ENCODE measurements at regions not wholly inside any gene's neighbourhood (a gene's known extent, or its start where the extent isn't known, plus 50 kb on each side); places are given as distances from the start of the nearest gene placed in this dataset.

DNA sequence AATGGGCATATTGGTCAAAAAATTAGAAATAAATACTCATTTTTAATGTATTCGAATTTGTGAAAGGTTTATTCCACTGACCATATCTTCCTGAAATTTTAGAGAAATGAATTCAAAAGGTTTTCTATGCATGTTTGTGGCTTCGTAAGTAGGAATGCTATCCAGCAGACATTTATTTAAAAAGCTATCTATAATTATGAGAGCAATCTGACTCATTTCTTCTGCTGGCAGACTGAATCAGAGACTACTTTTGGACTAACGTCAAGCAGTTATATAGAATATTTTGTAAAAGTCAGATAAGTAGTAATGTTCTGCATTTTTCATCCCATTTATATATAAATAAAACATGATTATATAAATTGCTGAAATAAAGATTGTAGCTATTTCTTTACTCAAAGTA lies 125.0 kb downstream of the SPCS3 start:
- TF ChIP-seq, protein P1, sequence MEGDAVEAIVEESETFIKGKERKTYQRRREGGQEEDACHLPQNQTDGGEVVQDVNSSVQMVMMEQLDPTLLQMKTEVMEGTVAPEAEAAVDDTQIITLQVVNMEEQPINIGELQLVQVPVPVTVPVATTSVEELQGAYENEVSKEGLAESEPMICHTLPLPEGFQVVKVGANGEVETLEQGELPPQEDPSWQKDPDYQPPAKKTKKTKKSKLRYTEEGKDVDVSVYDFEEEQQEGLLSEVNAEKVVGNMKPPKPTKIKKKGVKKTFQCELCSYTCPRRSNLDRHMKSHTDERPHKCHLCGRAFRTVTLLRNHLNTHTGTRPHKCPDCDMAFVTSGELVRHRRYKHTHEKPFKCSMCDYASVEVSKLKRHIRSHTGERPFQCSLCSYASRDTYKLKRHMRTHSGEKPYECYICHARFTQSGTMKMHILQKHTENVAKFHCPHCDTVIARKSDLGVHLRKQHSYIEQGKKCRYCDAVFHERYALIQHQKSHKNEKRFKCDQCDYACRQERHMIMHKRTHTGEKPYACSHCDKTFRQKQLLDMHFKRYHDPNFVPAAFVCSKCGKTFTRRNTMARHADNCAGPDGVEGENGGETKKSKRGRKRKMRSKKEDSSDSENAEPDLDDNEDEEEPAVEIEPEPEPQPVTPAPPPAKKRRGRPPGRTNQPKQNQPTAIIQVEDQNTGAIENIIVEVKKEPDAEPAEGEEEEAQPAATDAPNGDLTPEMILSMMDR (IDR thresholded peaks at IDR 0.05): no peak
- TF ChIP-seq ZFX (IDR thresholded peaks at IDR 0.05; ENCODE audit: borderline replicate concordance): no peak
